ENCODE measurements at regions not wholly inside any gene's neighbourhood (a gene's known extent, or its start where the extent isn't known, plus 50 kb on each side); places are given as distances from the start of the nearest gene placed in this dataset.
"Not testable (repeated sequence)": the region's sequence is repeated elsewhere in the genome, so short reads cannot be mapped to it uniquely, and the experiment has no call there.

- DNase-seq: no peak
These were observed 51.0 kb downstream of the FHIP2A start for GRCh38 chr10:114872519-114873087.

GRCh38 chr10:114874827-114875411 is 53.3 kb downstream of the FHIP2A start:
- no peak for DNase-seq

GRCh38 chr10:114875590-114876081 is 54.1 kb downstream of the FHIP2A start:
- DNase-seq: not testable (repeated sequence)

- DNase-seq: no peak
These were observed 54.6 kb downstream of the FHIP2A start for GRCh38 chr10:114876169-114876568.

GRCh38 chr10:114876602-114877300 is 55.2 kb downstream of the FHIP2A start:
- peak; percentile 64 for DNase-seq

GRCh38 chr10:114877301-114877644 is 55.7 kb downstream of the FHIP2A start:
- no peak for DNase-seq

GRCh38 chr10:114879093-114879492 is 57.5 kb downstream of the FHIP2A start:
- no peak for DNase-seq

- DNase-seq: peak; percentile 65
These were observed 58.1 kb downstream of the FHIP2A start for GRCh38 chr10:114879541-114880158.

- no peak for DNase-seq
These were observed 56.6 kb upstream of the TRUB1 start for GRCh38 chr10:114881417-114881816.

GRCh38 chr10:114881901-114882300 is 56.1 kb upstream of the TRUB1 start:
- DNase-seq: no peak

- DNase-seq: no peak
These were observed 52.6 kb upstream of the TRUB1 start for GRCh38 chr10:114885443-114885842.

Measured in activated CD8-positive, alpha-beta memory T cell treated with anti-CD3 and anti-CD28 coated beads for 24 hours (primary cell).